NT2/D1 (cell line): ENCODE measurements at regions not wholly inside any gene's neighbourhood (a gene's known extent, or its start where the extent isn't known, plus 50 kb on each side); places are given as distances from the start of the nearest gene placed in this dataset.

Source experiments
- DNase-seq: peaks from one replicate; pipeline ENCODE4 v3.0.0-alpha.2; 2011; ENCODE audit warnings: low read depth, low spot score
- H3K27me3 ChIP-seq: 2 replicates; pipeline ENCODE4 v1.6.0; 2011; ENCODE audit warnings: mild to moderate bottlenecking; ENCODE audit not compliant: insufficient read length, insufficient read depth
- H3K36me3 ChIP-seq: 2 replicates; pipeline ENCODE4 v1.6.1; 2011; ENCODE audit warnings: mild to moderate bottlenecking, low read length, mixed read lengths; ENCODE audit not compliant: insufficient read depth, insufficient read length
- H3K4me1 ChIP-seq: 2 replicates; pipeline ENCODE4 v1.5.1; 2011; ENCODE audit not compliant: insufficient read depth, insufficient read length
- H3K4me3 ChIP-seq: 2 replicates; pipeline ENCODE4 v1.5.1; 2011; ENCODE audit warnings: low read depth; ENCODE audit not compliant: insufficient read length
- H3K9ac ChIP-seq: 2 replicates; pipeline ENCODE4 v1.6.0; 2011; ENCODE audit warnings: low read depth; ENCODE audit not compliant: insufficient read length
- H3K9me3 ChIP-seq: 2 replicates; pipeline ENCODE4 v1.5.1; 2011; ENCODE audit warnings: mild to moderate bottlenecking, low read length; ENCODE audit not compliant: insufficient read depth
- SUZ12 ChIP-seq: IDR thresholded peaks from 2 replicates; pipeline ENCODE4 v1.6.1; 2011; ENCODE audit not compliant: insufficient read length, insufficient read depth; ENCODE audit errors: extremely low read depth
- YY1 ChIP-seq: IDR thresholded peaks from 2 replicates; pipeline ENCODE4 v1.6.1; 2011; ENCODE audit not compliant: insufficient read length, insufficient read depth
- ZNF274 ChIP-seq: IDR thresholded peaks from 2 replicates; pipeline ENCODE4 v1.6.1; 2011; ENCODE audit warnings: mild to moderate bottlenecking, low read depth, low read length

DNA sequence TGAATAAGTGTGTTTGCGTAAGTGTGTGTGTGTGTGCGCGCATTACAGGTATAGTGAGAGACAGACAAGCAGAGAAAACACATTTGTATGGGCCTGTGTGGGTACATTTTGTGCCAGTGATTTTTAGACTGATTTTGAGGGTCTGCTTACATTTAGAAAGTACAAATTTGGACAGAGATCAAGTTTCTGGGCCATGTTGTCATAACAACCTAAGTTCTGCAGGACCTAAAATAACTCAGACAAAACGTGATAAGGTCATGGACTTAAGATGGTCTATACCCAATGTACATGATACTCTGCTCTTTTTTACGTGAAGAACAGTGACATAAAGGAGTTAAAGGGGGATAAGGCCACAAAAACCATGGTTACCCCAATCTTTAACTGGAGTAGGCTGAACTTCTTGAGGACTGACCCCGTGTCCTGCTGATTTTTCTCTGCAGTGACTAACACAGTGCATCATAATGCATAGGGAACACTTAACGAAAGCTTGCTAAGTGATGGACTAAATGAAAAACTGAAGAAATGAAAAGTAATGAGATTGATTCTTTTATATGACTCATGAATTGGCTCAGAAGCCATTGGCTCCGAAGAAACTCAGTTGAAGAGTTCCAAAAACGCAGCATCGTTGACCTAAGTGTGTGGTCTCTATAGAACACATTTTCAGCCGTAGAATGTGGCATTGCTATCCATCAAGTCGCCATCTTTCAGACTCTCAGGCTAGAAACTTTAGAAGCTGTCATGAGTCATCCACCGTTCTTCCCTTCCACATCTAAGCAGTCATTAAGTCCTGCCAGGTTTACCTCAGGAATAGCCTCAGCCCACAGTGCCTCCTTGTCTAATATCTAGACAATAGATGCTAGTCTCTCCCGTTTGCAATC lies 61.6 kb upstream of the NCOA1 start:
- Histone ChIP-seq H3K9me3 (no peaks in the 10 kb centered on the region), H3K9ac (no peak overlapping the region), H3K4me3 (no peak overlapping the region), H3K4me1 (no peaks in the 10 kb centered on the region), H3K27me3 (no peaks in the 10 kb centered on the region), H3K36me3 (no peaks in the 10 kb centered on the region)
- DNase-seq: no peak
- TF ChIP-seq ZNF274: no peak
- TF ChIP-seq YY1: no peak
- TF ChIP-seq SUZ12: no peak

DNA sequence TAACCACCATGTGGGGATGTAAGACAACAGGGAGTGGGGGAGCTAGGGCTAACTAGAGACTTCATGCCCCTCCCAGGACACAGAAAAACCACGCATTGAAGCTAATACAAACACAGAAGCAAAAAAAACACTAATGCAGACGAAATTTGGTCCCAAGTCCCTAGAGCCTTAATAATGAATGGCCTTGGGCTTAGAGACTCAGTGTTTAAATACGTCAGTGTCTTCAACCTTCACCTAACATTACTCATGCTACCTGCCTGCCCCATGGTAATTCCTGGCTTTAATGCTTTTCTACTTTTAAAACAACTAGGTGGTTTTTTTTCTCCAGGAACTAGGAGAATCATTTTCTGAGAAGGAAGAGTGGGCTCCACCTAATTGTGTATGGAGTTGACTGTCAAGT lies 64.1 kb upstream of the ITSN2 start:
- Histone ChIP-seq H3K27me3 (no peaks in the 10 kb centered on the region), H3K4me1 (no peaks in the 10 kb centered on the region), H3K9me3 (no peaks in the 10 kb centered on the region), H3K9ac (no peak overlapping the region), H3K36me3 (no peaks in the 10 kb centered on the region), H3K4me3 (no peak overlapping the region)
- DNase-seq: no peak
- TF ChIP-seq YY1: no peak
- no peak for TF ChIP-seq ZNF274
- no peak for TF ChIP-seq SUZ12

DNA sequence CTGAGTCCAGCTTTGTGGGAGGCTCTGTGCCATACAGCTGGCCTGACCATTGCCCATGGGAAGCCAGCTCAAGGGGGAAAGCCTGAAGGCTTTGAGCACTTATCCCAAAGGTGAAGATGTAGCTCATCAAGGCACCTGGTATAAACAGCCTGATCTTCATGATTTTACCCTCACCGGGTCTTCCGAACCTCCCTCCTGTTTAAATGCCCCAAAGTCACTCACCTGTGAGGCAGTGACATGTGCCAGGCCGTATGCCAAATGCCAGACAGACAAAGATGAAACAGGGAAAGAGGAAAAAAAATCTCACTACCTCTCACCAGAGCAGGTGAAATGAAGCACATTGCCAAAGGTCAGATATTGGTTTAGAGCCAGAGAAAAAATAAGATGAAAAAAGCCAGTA lies 62.8 kb upstream of the ITSN2 start:
- Histone ChIP-seq H3K36me3 (no peaks in the 10 kb centered on the region), H3K4me3 (no peak overlapping the region), H3K27me3 (no peaks in the 10 kb centered on the region), H3K9me3 (no peaks in the 10 kb centered on the region), H3K9ac (no peak overlapping the region), H3K4me1 (no peaks in the 10 kb centered on the region)
- no peak for TF ChIP-seq ZNF274
- no peak for TF ChIP-seq SUZ12
- TF ChIP-seq YY1: no peak
- DNase-seq: no peak

DNA sequence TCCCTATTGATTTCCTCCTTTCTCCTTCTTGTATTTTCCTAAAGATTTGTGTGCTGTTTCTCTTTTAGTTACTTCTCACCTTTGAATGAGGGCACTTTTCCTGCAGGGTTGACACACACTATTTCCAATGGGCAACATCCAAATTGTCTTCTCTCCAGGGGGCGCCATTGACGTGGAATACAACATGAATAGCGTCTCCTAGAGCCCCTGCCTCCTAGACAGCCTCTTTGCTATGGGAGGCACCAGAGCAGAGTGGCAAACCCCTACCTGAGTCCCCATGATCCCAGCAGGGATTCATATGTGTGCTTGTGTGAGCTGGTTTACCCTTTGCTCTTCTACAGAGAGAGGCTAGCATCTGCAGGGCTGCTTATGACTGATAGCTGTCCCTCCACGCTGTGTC lies 61.3 kb upstream of the ITSN2 start:
- no peak overlapping the region for H3K4me3 ChIP-seq
- no peaks in the 10 kb centered on the region for H3K4me1 ChIP-seq
- no peaks in the 10 kb centered on the region for H3K36me3 ChIP-seq
- DNase-seq: peak; percentile 66
- no peaks in the 10 kb centered on the region for H3K9me3 ChIP-seq
- TF ChIP-seq YY1: no peak
- TF ChIP-seq ZNF274: no peak
- no peak for TF ChIP-seq SUZ12
- H3K9ac ChIP-seq: no peak overlapping the region
- H3K27me3 ChIP-seq: no peaks in the 10 kb centered on the region

DNA sequence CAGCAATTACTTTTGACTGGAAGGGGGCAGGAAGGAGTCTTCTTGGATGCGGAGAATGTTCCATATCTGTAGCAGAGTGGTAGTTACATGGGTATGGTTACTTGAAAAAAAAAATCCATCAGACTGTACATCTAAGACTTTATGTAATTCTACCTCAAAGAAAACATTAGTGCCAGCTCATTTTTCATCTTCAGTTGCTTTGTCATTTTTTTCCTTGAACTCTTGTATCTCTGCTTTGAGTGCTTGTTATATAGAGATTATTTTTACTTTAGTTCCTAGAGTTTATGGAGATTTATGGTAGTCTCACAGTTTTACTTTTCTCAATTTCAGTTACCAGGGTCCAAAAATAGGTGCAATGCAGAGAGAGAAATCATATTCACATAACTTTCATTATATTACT lies 60.0 kb upstream of the ITSN2 start:
- Histone ChIP-seq H3K27me3 (no peaks in the 10 kb centered on the region), H3K4me3 (no peak overlapping the region), H3K9ac (no peak overlapping the region), H3K9me3 (no peaks in the 10 kb centered on the region), H3K4me1 (no peaks in the 10 kb centered on the region), H3K36me3 (no peaks in the 10 kb centered on the region)
- TF ChIP-seq YY1 (no peak), SUZ12 (no peak), ZNF274 (no peak)
- no peak for DNase-seq

DNA sequence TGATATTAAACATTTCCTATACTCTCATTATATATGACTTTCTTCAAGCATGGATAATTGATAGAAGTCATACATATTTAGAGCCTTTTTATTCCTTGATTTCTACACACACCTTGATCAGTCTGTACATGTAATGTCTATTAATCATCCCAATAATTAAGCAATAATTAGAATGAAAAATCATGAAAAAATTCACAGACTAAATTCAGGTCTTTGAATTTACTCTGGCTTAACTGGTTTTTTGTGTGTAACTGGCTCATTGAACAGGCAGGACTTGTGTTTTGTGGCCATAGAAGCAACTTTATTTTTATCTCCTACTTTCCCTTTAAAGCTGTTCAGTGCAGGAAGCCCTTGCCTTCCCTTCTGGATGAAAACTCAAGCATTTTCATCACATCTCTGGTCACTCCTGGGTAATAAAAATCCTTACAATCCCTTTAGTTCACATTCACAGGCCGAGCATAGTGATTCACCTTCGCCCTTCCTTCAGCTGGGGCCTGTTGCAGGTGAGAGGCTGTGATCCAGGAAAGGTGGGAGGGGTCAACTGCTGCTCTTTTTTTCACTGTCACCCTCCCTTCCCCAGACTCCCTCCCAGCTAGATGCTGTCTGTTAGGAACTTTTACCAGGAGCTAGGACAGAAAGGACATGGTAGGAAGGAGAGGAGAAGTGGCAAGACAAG lies 58.0 kb upstream of the ITSN2 start:
- H3K9ac ChIP-seq: no peak overlapping the region
- DNase-seq: peak; percentile 5
- no peak overlapping the region for H3K4me3 ChIP-seq
- H3K36me3 ChIP-seq: no peaks in the 10 kb centered on the region
- no peaks in the 10 kb centered on the region for H3K9me3 ChIP-seq
- H3K27me3 ChIP-seq: no peaks in the 10 kb centered on the region
- H3K4me1 ChIP-seq: no peaks in the 10 kb centered on the region
- TF ChIP-seq YY1: no peak
- no peak for TF ChIP-seq SUZ12

DNA sequence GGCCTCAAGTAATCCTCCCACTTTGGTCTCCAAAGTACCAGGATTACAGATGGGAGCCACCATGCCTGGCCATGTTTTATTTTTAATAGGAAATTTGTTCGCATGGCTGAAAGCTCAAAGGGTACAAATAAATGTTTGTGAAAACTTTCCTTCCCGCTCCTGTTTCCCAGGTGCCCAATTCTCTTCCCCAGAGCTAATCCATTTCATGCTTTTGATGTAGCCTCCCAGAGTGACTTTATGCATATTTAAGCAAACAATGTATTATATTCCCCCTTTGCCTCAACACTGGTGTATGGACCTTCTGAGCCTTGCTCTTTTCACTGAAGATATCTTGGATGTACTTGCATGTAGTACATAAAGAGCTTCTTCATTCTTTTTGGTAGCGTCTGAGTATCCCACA lies 52.5 kb upstream of the ITSN2 start:
- Histone ChIP-seq H3K4me3 (no peak overlapping the region), H3K27me3 (no peaks in the 10 kb centered on the region), H3K36me3 (no peaks in the 10 kb centered on the region), H3K9ac (no peak overlapping the region), H3K4me1 (no peaks in the 10 kb centered on the region), H3K9me3 (no peaks in the 10 kb centered on the region)
- DNase-seq: no peak
- TF ChIP-seq YY1: no peak
